K562 (cell line): ENCODE measurements at regions not wholly inside any gene's neighbourhood (a gene's known extent, or its start where the extent isn't known, plus 50 kb on each side); places are given as distances from the start of the nearest gene placed in this dataset.

ENCODE experiments used
- DMBX1 ChIP-seq: fragments of 250-450 bp; sonication (Bioruptor Pico); IDR thresholded peaks from 2 replicates; pipeline ENCODE4 v1.8.0; 2022; ENCODE audit warnings: inconsistent platforms, mild to moderate bottlenecking, moderate library complexity, borderline replicate concordance
- E2F5 ChIP-seq: sonication (generic); formaldehyde crosslinking; IDR thresholded peaks from 2 replicates; pipeline ENCODE4 v1.8.0; 2022; ENCODE audit warnings: mild to moderate bottlenecking, missing genetic modification reagents

GRCh38 chr16:48978501-48978900, 303.1 kb downstream of the CBLN1 start:
- TF ChIP-seq E2F5 (CRISPR knock-in tag) (no peak), DMBX1 (no peak)
